ENCODE measurements at regions not wholly inside any gene's neighbourhood (a gene's known extent, or its start where the extent isn't known, plus 50 kb on each side); places are given as distances from the start of the nearest gene placed in this dataset.

- TF ChIP-seq POLR2A (IDR thresholded peaks at IDR 0.05; ENCODE audit: low read depth, low read length) (no peak), POLR2AphosphoS5 (IDR thresholded peaks at IDR 0.05; ENCODE audit: low read depth, low read length) (no peak), TAF1 (IDR thresholded peaks at IDR 0.05; ENCODE audit: borderline replicate concordance, low read depth, low read length) (no peak)
Measured at GRCh38 chr5:125874057-125874456, 549.2 kb upstream of the GRAMD2B start.

Measured in GM12892 (cell line).